ENCODE measurements at regions not wholly inside any gene's neighbourhood (a gene's known extent, or its start where the extent isn't known, plus 50 kb on each side); places are given as distances from the start of the nearest gene placed in this dataset.

- TF ChIP-seq PPARA (CRISPR knock-in tag; IDR thresholded peaks at IDR 0.05; ENCODE audit: borderline replicate concordance) (no peak), TCF4 (CRISPR knock-in tag; IDR thresholded peaks at IDR 0.05; ENCODE audit: borderline replicate concordance) (no peak), BACH2 (CRISPR knock-in tag; IDR thresholded peaks at IDR 0.05; ENCODE audit: borderline replicate concordance) (no peak), ZFP30 (CRISPR knock-in tag; IDR thresholded peaks at IDR 0.05) (no peak)
Measured at GRCh38 chr13:18921063-18921462, 260.6 kb downstream of the TUBA3C start.
